Activated naive CD8-positive, alpha-beta T cell treated with anti-CD3 and anti-CD28 coated beads for 36 hours (primary cell): ENCODE measurements at regions not wholly inside any gene's neighbourhood (a gene's known extent, or its start where the extent isn't known, plus 50 kb on each side); places are given as distances from the start of the nearest gene placed in this dataset.
"Not testable (repeated sequence)": the region's sequence is repeated elsewhere in the genome, so short reads cannot be mapped to it uniquely, and the experiment has no call there.

Experiments
- DNase-seq: peaks from one replicate; pipeline ENCODE4 v3.0.0; 2021
- H3K27ac Mint-ChIP-seq: one replicate; pipeline ENCODE4 v1.8.0; 2022; ENCODE audit warnings: mild to moderate bottlenecking, moderate library complexity, mixed read lengths
- H3K27me3 Mint-ChIP-seq: one replicate; pipeline ENCODE4 v1.8.0; 2022; ENCODE audit warnings: mild to moderate bottlenecking, mixed read lengths
- H3K36me3 Mint-ChIP-seq: one replicate; pipeline ENCODE4 v1.8.0; 2021; ENCODE audit warnings: mild to moderate bottlenecking, mixed read lengths
- H3K4me1 Mint-ChIP-seq: one replicate; pipeline ENCODE4 v1.8.0; 2021; ENCODE audit warnings: mixed read lengths
- H3K4me3 Mint-ChIP-seq: one replicate; pipeline ENCODE4 v1.8.0; 2022; ENCODE audit warnings: mild to moderate bottlenecking, moderate library complexity, mixed read lengths
- H3K9me3 Mint-ChIP-seq: one replicate; pipeline ENCODE4 v1.8.0; 2022; ENCODE audit warnings: mixed read lengths

GRCh38 chr2:22958308-22958707 lies 426.7 kb upstream of the KLHL29 start:
- no peaks in the 10 kb centered on the region for H3K27me3 Mint-ChIP-seq
- DNase-seq, result no peak
- H3K9me3 Mint-ChIP-seq, result no peaks in the 10 kb centered on the region
- H3K27ac Mint-ChIP-seq, result no peak overlapping the region
- no peak overlapping the region for H3K4me3 Mint-ChIP-seq
- no peaks in the 10 kb centered on the region for H3K4me1 Mint-ChIP-seq
- H3K36me3 Mint-ChIP-seq, result no peaks in the 10 kb centered on the region

- DNase-seq, result no peak
- no peaks in the 10 kb centered on the region for H3K36me3 Mint-ChIP-seq
- H3K9me3 Mint-ChIP-seq, result no peaks in the 10 kb centered on the region
- no peak overlapping the region for H3K27ac Mint-ChIP-seq
- H3K27me3 Mint-ChIP-seq, result peaks cover 15% of the 10 kb centered on the region
- no peaks in the 10 kb centered on the region for H3K4me1 Mint-ChIP-seq
- H3K4me3 Mint-ChIP-seq, result no peak overlapping the region
These were observed 417.2 kb upstream of the KLHL29 start for GRCh38 chr2:22967756-22968155.

- peaks cover 15% of the 10 kb centered on the region for H3K27me3 Mint-ChIP-seq
- H3K9me3 Mint-ChIP-seq, result no peaks in the 10 kb centered on the region
- no peak for DNase-seq
- no peak overlapping the region for H3K4me3 Mint-ChIP-seq
- H3K36me3 Mint-ChIP-seq, result no peaks in the 10 kb centered on the region
- no peak overlapping the region for H3K27ac Mint-ChIP-seq
- no peaks in the 10 kb centered on the region for H3K4me1 Mint-ChIP-seq
These were observed 414.5 kb upstream of the KLHL29 start for GRCh38 chr2:22970284-22970975.

- no peak overlapping the region for H3K27ac Mint-ChIP-seq
- no peak overlapping the region for H3K4me3 Mint-ChIP-seq
- H3K27me3 Mint-ChIP-seq, result peaks cover 15% of the 10 kb centered on the region
- H3K36me3 Mint-ChIP-seq, result no peaks in the 10 kb centered on the region
- DNase-seq, result no peak
- H3K4me1 Mint-ChIP-seq, result no peaks in the 10 kb centered on the region
- H3K9me3 Mint-ChIP-seq, result no peaks in the 10 kb centered on the region
These were observed 414.0 kb upstream of the KLHL29 start for GRCh38 chr2:22970991-22971390.

GRCh38 chr2:22981785-22982184 lies 403.2 kb upstream of the KLHL29 start:
- Mint-ChIP-seq H3K9me3 (peaks cover 3% of the 10 kb centered on the region), H3K4me3 (no peak overlapping the region), H3K27ac (no peak overlapping the region), H3K4me1 (no peaks in the 10 kb centered on the region), H3K27me3 (no peaks in the 10 kb centered on the region), H3K36me3 (no peaks in the 10 kb centered on the region)
- no peak for DNase-seq

- not testable (repeated sequence) for H3K27ac Mint-ChIP-seq, H3K4me3 Mint-ChIP-seq, H3K27me3 Mint-ChIP-seq, H3K36me3 Mint-ChIP-seq, H3K4me1 Mint-ChIP-seq, H3K9me3 Mint-ChIP-seq, DNase-seq
These were observed 400.8 kb upstream of the KLHL29 start for GRCh38 chr2:22984152-22984551.

GRCh38 chr2:22990246-22990645 lies 394.7 kb upstream of the KLHL29 start:
- peaks cover 2% of the 10 kb centered on the region for H3K9me3 Mint-ChIP-seq
- no peaks in the 10 kb centered on the region for H3K27me3 Mint-ChIP-seq
- H3K36me3 Mint-ChIP-seq, result no peaks in the 10 kb centered on the region
- no peak overlapping the region for H3K4me3 Mint-ChIP-seq
- no peak for DNase-seq
- no peaks in the 10 kb centered on the region for H3K4me1 Mint-ChIP-seq
- no peak overlapping the region for H3K27ac Mint-ChIP-seq

- H3K4me1 Mint-ChIP-seq, result no peaks in the 10 kb centered on the region
- no peak overlapping the region for H3K4me3 Mint-ChIP-seq
- H3K36me3 Mint-ChIP-seq, result no peaks in the 10 kb centered on the region
- no peak for DNase-seq
- no peaks in the 10 kb centered on the region for H3K27me3 Mint-ChIP-seq
- no peak overlapping the region for H3K27ac Mint-ChIP-seq
- H3K9me3 Mint-ChIP-seq, result no peaks in the 10 kb centered on the region
These were observed 393.1 kb upstream of the KLHL29 start for GRCh38 chr2:22991844-22992243.

GRCh38 chr2:22992441-22992840 lies 392.5 kb upstream of the KLHL29 start:
- Mint-ChIP-seq H3K4me1 (no peaks in the 10 kb centered on the region), H3K36me3 (no peaks in the 10 kb centered on the region), H3K27ac (no peak overlapping the region), H3K9me3 (no peaks in the 10 kb centered on the region), H3K27me3 (no peaks in the 10 kb centered on the region), H3K4me3 (no peak overlapping the region)
- DNase-seq, result no peak

- H3K9me3 Mint-ChIP-seq, result no peaks in the 10 kb centered on the region
- H3K4me3 Mint-ChIP-seq, result no peak overlapping the region
- no peaks in the 10 kb centered on the region for H3K36me3 Mint-ChIP-seq
- no peaks in the 10 kb centered on the region for H3K27me3 Mint-ChIP-seq
- H3K4me1 Mint-ChIP-seq, result no peaks in the 10 kb centered on the region
- DNase-seq, result no peak
- H3K27ac Mint-ChIP-seq, result no peak overlapping the region
These were observed 391.7 kb upstream of the KLHL29 start for GRCh38 chr2:22993250-22993649.

GRCh38 chr2:22995576-22995975 lies 389.4 kb upstream of the KLHL29 start:
- H3K36me3 Mint-ChIP-seq, result no peaks in the 10 kb centered on the region
- no peak for DNase-seq
- H3K4me1 Mint-ChIP-seq, result no peaks in the 10 kb centered on the region
- H3K27ac Mint-ChIP-seq, result no peak overlapping the region
- H3K27me3 Mint-ChIP-seq, result peaks cover 3% of the 10 kb centered on the region
- no peaks in the 10 kb centered on the region for H3K9me3 Mint-ChIP-seq
- no peak overlapping the region for H3K4me3 Mint-ChIP-seq

- no peak overlapping the region for H3K4me3 Mint-ChIP-seq
- H3K9me3 Mint-ChIP-seq, result no peaks in the 10 kb centered on the region
- no peaks in the 10 kb centered on the region for H3K4me1 Mint-ChIP-seq
- H3K27ac Mint-ChIP-seq, result no peak overlapping the region
- peaks cover 3% of the 10 kb centered on the region for H3K27me3 Mint-ChIP-seq
- no peak for DNase-seq
- H3K36me3 Mint-ChIP-seq, result no peaks in the 10 kb centered on the region
These were observed 388.1 kb upstream of the KLHL29 start for GRCh38 chr2:22996911-22997310.

GRCh38 chr2:22998359-22998758 lies 386.6 kb upstream of the KLHL29 start:
- Mint-ChIP-seq H3K27me3 (peaks cover 3% of the 10 kb centered on the region), H3K4me1 (no peaks in the 10 kb centered on the region), H3K4me3 (no peak overlapping the region), H3K36me3 (no peaks in the 10 kb centered on the region), H3K9me3 (no peaks in the 10 kb centered on the region), H3K27ac (no peak overlapping the region)
- no peak for DNase-seq

- no peak overlapping the region for H3K27ac Mint-ChIP-seq
- no peaks in the 10 kb centered on the region for H3K9me3 Mint-ChIP-seq
- DNase-seq, result no peak
- H3K36me3 Mint-ChIP-seq, result no peaks in the 10 kb centered on the region
- H3K27me3 Mint-ChIP-seq, result peaks cover 3% of the 10 kb centered on the region
- H3K4me1 Mint-ChIP-seq, result no peaks in the 10 kb centered on the region
- no peak overlapping the region for H3K4me3 Mint-ChIP-seq
These were observed 385.0 kb upstream of the KLHL29 start for GRCh38 chr2:22999951-23000350.

GRCh38 chr2:23002234-23002633 lies 382.7 kb upstream of the KLHL29 start:
- no peaks in the 10 kb centered on the region for H3K4me1 Mint-ChIP-seq
- H3K27ac Mint-ChIP-seq, result no peak overlapping the region
- H3K9me3 Mint-ChIP-seq, result no peaks in the 10 kb centered on the region
- DNase-seq, result no peak
- H3K27me3 Mint-ChIP-seq, result peaks cover 3% of the 10 kb centered on the region
- H3K4me3 Mint-ChIP-seq, result no peak overlapping the region
- no peaks in the 10 kb centered on the region for H3K36me3 Mint-ChIP-seq

GRCh38 chr2:23005469-23005868 lies 379.5 kb upstream of the KLHL29 start:
- DNase-seq, result no peak
- H3K27me3 Mint-ChIP-seq, result no peaks in the 10 kb centered on the region
- no peaks in the 10 kb centered on the region for H3K36me3 Mint-ChIP-seq
- no peak overlapping the region for H3K27ac Mint-ChIP-seq
- H3K4me3 Mint-ChIP-seq, result no peak overlapping the region
- H3K9me3 Mint-ChIP-seq, result no peaks in the 10 kb centered on the region
- H3K4me1 Mint-ChIP-seq, result no peaks in the 10 kb centered on the region
